HEK293 (cell line): ENCODE measurements at regions not wholly inside any gene's neighbourhood (a gene's known extent, or its start where the extent isn't known, plus 50 kb on each side); places are given as distances from the start of the nearest gene placed in this dataset.

Source experiments
- CTCF ChIA-PET: fragments of 350-600 bp; formaldehyde crosslinking; extraction: SDS; loops from one replicate; lab custom pipeline; 2021; ENCODE audit warnings: antibody characterized with exemption; lab: Yijun Ruan, JAX
- POLR2A ChIA-PET: fragments of 300-600 bp; formaldehyde crosslinking; extraction: SDS; loops from one replicate; lab custom pipeline; 2020; ENCODE audit warnings: antibody characterized with exemption, inconsistent platforms; lab: Yijun Ruan, JAX
- H3K27ac ChIP-seq: fragments of 200-500 bp; sonication (Bioruptor generic); 2 replicates; pipeline ENCODE4 v1.5.1; 2014; ENCODE audit warnings: low read depth, low read length, control low read depth, inconsistent platforms; ENCODE audit errors: extremely low read depth
- H3K36me3 ChIP-seq, 2 experiments: fragments of 200-500 bp in 1 of 2; sonication (Bioruptor generic) in 1 of 2; 1 replicate in 1 of 2; 2 replicates in 1 of 2; pipeline ENCODE4 v1.5.1; 2014 to 2017; ENCODE audit warnings: inconsistent platforms in 2 of 2, low read length in 2 of 2; ENCODE audit not compliant: control insufficient read depth in 2 of 2, insufficient read depth in 1 of 2
- H3K4me1 ChIP-seq: fragments of 200-500 bp; sonication (Bioruptor generic); 2 replicates; pipeline ENCODE4 v1.5.1; 2014; ENCODE audit warnings: mild to moderate bottlenecking, low read length, inconsistent platforms; ENCODE audit not compliant: control insufficient read depth, insufficient read depth
- H3K4me3 ChIP-seq: 2 replicates; pipeline ENCODE4 v1.5.1; 2011; ENCODE audit warnings: low read depth, mild to moderate bottlenecking, control low read depth, low read length, moderate library complexity
- H3K9me3 ChIP-seq: fragments of 200-500 bp; sonication (Bioruptor generic); 2 replicates; pipeline ENCODE4 v1.5.1; 2014; ENCODE audit warnings: low read depth, low read length, inconsistent platforms; ENCODE audit not compliant: control insufficient read depth, insufficient read depth
- PRDM6 ChIP-seq: fragments of 450-650 bp; formaldehyde crosslinking; IDR thresholded peaks from 2 replicates; pipeline ENCODE4 v1.5.1; 2017; ENCODE audit warnings: missing biosample characterization, missing genetic modification characterization
- REST ChIP-seq: fragments of 450-650 bp; formaldehyde crosslinking; IDR thresholded peaks from 2 replicates; pipeline ENCODE4 v1.5.1; 2016; ENCODE audit warnings: missing biosample characterization, missing genetic modification characterization
- SP7 ChIP-seq: fragments of 450-650 bp; formaldehyde crosslinking; IDR thresholded peaks from 2 replicates; pipeline ENCODE4 v1.5.1; 2016; ENCODE audit warnings: missing biosample characterization, missing genetic modification characterization
- ZBTB21 ChIP-seq: fragments of 450-650 bp; formaldehyde crosslinking; IDR thresholded peaks from 2 replicates; pipeline ENCODE4 v1.5.1; 2017; ENCODE audit warnings: missing biosample characterization, missing genetic modification characterization
- ZBTB49 ChIP-seq: fragments of 450-650 bp; formaldehyde crosslinking; IDR thresholded peaks from 2 replicates; pipeline ENCODE4 v1.5.1; 2016; ENCODE audit warnings: missing biosample characterization, missing genetic modification characterization, low read depth
- ZFP41 ChIP-seq: fragments of 450-650 bp; formaldehyde crosslinking; IDR thresholded peaks from 2 replicates; pipeline ENCODE4 v1.5.1; 2016; ENCODE audit warnings: missing biosample characterization, missing genetic modification characterization, borderline replicate concordance
- ZNF248 ChIP-seq: fragments of 450-650 bp; formaldehyde crosslinking; IDR thresholded peaks from 2 replicates; pipeline ENCODE4 v1.5.1; 2017; ENCODE audit warnings: missing biosample characterization, missing genetic modification characterization
- ZNF266 ChIP-seq: fragments of 450-650 bp; formaldehyde crosslinking; IDR thresholded peaks from 2 replicates; pipeline ENCODE4 v1.5.1; 2016; ENCODE audit warnings: missing biosample characterization, missing genetic modification characterization, low read depth
- ZNF280D ChIP-seq: fragments of 450-650 bp; formaldehyde crosslinking; IDR thresholded peaks from 2 replicates; pipeline ENCODE4 v1.5.1; 2016; ENCODE audit warnings: missing biosample characterization, missing genetic modification characterization
- ZNF398 ChIP-seq: fragments of 450-650 bp; formaldehyde crosslinking; IDR thresholded peaks from 2 replicates; pipeline ENCODE4 v1.5.1; 2017; ENCODE audit warnings: missing biosample characterization, missing genetic modification characterization
- ZNF585B ChIP-seq: fragments of 450-650 bp; formaldehyde crosslinking; IDR thresholded peaks from 2 replicates; pipeline ENCODE4 v1.5.1; 2016; ENCODE audit warnings: missing biosample characterization, missing genetic modification characterization
- ZNF610 ChIP-seq: fragments of 450-650 bp; formaldehyde crosslinking; IDR thresholded peaks from 2 replicates; pipeline ENCODE4 v1.5.1; 2016; ENCODE audit warnings: missing biosample characterization, missing genetic modification characterization, borderline replicate concordance
- ZNF707 ChIP-seq: fragments of 450-650 bp; formaldehyde crosslinking; IDR thresholded peaks from 2 replicates; pipeline ENCODE4 v1.5.1; 2016; ENCODE audit warnings: missing biosample characterization, missing genetic modification characterization
- ZNF777 ChIP-seq: fragments of 450-650 bp; formaldehyde crosslinking; IDR thresholded peaks from 2 replicates; pipeline ENCODE4 v1.5.1; 2017; ENCODE audit warnings: missing biosample characterization, missing genetic modification characterization, borderline replicate concordance
- ZSCAN5A ChIP-seq: fragments of 450-650 bp; formaldehyde crosslinking; IDR thresholded peaks from 2 replicates; pipeline ENCODE4 v1.5.1; 2016; ENCODE audit warnings: missing biosample characterization, missing genetic modification characterization
- TF ChIP-seq, protein P1 (sequence below): IDR thresholded peaks from 2 replicates; pipeline ENCODE4 v1.6.1; 2011; ENCODE audit warnings: mild to moderate bottlenecking, low read depth, low read length, borderline replicate concordance
- TF ChIP-seq, protein P2 (sequence below): fragments of 450-650 bp; formaldehyde crosslinking; IDR thresholded peaks from 2 replicates; pipeline ENCODE4 v1.5.1; 2016; ENCODE audit warnings: missing biosample characterization, missing genetic modification characterization

GRCh38 chr12:25783566-25783965, 174.9 kb upstream of the RASSF8 start:
- Histone ChIP-seq H3K27ac (no peak overlapping the region), H3K36me3 (no peaks in the 10 kb centered on the region), H3K4me1 (no peaks in the 10 kb centered on the region), H3K9me3 (no peaks in the 10 kb centered on the region), H3K4me3 (no peak overlapping the region)
- ChIA-PET POLR2A (no interaction called here), CTCF (no interaction called here)
- TF ChIP-seq, protein P1, sequence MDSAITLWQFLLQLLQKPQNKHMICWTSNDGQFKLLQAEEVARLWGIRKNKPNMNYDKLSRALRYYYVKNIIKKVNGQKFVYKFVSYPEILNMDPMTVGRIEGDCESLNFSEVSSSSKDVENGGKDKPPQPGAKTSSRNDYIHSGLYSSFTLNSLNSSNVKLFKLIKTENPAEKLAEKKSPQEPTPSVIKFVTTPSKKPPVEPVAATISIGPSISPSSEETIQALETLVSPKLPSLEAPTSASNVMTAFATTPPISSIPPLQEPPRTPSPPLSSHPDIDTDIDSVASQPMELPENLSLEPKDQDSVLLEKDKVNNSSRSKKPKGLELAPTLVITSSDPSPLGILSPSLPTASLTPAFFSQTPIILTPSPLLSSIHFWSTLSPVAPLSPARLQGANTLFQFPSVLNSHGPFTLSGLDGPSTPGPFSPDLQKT = no peak
- TF ChIP-seq PRDM6 (tag by site-specific recombination) = no peak
- no peak for TF ChIP-seq ZNF248
- TF ChIP-seq ZNF610 (tag by site-specific recombination) = no peak
- no peak for TF ChIP-seq ZNF777 (tag by site-specific recombination)
- TF ChIP-seq ZNF398 (tag by site-specific recombination) = no peak
- no peak for TF ChIP-seq ZNF266
- no peak for TF ChIP-seq ZFP41 (tag by site-specific recombination)
- no peak for TF ChIP-seq ZSCAN5A (tag by site-specific recombination)
- no peak for TF ChIP-seq ZNF280D (tag by site-specific recombination)
- TF ChIP-seq SP7 (tag by site-specific recombination) = no peak
- no peak for TF ChIP-seq ZNF585B (tag by site-specific recombination)
- no peak for TF ChIP-seq ZNF707 (tag by site-specific recombination)
- no peak for TF ChIP-seq ZBTB21
- TF ChIP-seq ZBTB49 = no peak
- no peak for TF ChIP-seq REST (tag by site-specific recombination)
- TF ChIP-seq, protein P2, sequence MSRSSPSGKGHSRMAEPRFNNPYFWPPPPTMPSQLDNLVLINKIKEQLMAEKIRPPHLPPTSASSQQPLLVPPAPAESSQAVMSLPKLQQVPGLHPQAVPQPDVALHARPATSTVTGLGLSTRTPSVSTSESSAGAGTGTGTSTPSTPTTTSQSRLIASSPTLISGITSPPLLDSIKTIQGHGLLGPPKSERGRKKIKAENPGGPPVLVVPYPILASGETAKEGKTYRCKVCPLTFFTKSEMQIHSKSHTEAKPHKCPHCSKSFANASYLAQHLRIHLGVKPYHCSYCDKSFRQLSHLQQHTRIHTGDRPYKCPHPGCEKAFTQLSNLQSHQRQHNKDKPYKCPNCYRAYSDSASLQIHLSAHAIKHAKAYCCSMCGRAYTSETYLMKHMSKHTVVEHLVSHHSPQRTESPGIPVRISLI (tag by site-specific recombination) = no peak
